ENCODE measurements at regions not wholly inside any gene's neighbourhood (a gene's known extent, or its start where the extent isn't known, plus 50 kb on each side); places are given as distances from the start of the nearest gene placed in this dataset.
"Not testable (repeated sequence)": the region's sequence is repeated elsewhere in the genome, so short reads cannot be mapped to it uniquely, and the experiment has no call there.

GRCh38 chr7:70846208-70846607 lies 285.7 kb upstream of the GALNT17 start:
- no peak for DNase-seq

DNA sequence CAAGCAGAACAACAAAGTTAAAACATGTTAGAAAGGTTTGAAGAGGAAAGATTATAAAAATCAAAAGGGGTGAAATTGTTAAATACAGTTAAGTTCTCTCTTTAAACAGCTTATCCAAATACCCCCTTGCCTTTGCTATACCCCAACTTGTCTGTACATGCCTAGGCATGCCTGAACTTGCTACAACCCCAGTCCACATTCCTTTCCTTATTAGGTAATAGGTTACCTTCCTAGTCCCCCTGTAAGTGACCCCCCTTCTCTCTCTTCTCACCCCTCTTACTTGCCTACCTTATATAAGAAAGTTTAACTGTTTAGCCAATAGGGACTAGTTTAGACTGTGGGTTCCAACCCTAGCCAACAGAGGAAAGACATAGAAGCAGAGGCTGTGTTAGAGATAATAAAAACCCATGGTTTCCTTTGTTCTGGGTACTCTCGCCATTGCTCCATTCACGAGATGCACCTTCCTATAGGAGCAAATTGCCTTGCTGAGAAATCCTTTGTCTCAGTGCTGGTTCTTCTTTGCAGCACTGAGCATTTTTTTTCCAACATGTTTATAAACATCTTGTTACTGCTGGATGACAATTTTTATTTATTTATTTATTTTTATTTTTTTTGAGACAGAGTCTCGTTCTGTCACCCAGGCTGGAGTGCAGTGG lies 282.2 kb upstream of the GALNT17 start:
- DNase-seq: no peak

DNA sequence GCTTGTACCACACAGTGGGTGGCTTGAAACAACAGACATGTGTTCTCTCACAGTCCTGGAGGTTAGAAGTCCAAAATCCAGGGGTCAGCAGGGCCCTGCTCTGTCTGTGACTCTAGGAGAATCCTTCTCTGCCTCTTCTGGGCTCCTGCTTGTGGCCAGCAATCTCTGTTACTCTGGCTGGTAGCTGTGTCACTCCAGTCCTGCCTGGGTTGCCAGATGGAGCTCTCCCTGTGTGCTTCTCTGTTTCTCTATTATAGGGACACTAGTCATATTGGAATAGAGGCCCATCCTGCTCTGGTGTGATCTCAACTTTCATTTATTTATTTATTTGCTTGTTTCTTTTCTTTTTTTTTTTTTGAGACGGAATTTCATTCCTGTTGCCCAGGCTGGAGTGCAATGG lies 276.6 kb upstream of the GALNT17 start:
- DNase-seq: no peak

DNA sequence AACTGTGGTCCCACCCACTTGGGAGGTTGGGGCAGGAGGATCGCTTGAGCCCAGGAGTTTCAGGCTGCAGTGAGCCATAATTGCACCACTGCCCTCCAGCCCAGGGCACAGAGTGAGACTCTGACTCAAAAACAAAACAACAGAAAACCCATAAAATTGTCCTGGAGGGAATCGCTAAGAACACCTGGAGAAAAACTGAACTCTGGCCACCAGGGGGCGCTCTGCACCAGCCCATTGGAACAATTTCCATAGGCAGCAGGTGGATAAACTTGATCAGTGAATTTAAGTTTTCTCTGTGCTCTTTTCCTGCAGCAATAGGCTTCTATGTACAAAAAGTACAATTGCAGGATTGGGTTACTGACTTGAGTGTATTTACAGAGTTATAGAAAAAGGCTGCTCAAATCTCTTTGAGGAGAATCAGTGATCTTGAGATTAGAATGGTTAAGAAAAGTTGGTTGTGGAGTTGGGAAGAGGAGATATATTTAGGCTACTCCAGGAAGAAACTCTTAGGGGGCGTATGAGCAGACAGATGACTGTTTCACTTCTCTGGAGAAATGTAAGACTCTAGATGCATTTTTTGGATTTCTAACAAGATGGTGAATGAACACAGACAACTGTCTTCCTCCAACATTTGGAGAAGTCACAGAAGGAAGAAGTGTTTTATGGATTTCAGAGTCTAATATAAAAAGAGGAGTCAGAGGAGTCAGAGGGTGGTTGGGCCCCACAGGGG lies 274.9 kb upstream of the GALNT17 start:
- peak; percentile 50 for DNase-seq

- DNase-seq: no peak
These were observed 274.0 kb upstream of the GALNT17 start for GRCh38 chr7:70857793-70858545.

DNA sequence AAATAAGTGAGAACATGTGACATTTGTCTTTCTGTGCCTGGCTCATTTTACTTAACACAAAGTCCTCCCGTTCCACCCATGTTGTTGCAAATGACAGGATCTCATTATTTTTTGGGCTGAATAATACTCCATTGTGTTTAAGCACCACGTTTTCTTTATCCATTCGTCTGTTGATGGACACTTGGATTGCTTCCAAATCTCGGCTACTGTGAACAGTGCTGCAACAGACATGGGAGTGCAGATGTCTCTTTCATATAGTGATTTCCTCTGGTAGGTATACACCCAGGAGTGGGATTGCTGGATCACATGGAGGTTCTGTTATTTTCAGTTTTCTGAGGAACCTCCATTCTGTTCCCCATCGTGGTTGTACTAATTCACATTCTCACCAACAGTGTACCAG lies 264.4 kb upstream of the GALNT17 start:
- no peak for DNase-seq

DNA sequence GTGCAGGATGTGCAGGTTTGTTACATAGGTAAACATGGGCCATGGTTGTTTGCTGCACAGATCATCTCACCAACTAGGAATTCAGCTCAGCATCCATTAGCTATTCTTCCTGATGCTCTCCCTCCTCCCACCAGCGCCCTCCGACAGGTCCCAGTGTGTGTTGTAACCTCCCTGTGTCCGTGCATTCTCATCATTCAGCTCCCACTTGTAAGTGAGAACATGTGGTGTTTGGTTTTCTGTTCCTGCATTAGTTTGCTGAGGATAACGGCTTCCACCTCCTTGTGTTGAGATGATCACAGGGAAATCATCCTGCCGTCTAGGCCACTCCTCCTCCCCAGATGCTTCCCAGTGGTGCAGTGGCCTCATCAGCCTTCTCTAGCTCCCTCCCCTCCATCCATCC lies 261.6 kb upstream of the GALNT17 start:
- DNase-seq: no peak

- no peak for DNase-seq
These were observed 259.8 kb upstream of the GALNT17 start for GRCh38 chr7:70872188-70872587.

GRCh38 chr7:70881167-70881847 lies 250.6 kb upstream of the GALNT17 start:
- DNase-seq: no peak

DNA sequence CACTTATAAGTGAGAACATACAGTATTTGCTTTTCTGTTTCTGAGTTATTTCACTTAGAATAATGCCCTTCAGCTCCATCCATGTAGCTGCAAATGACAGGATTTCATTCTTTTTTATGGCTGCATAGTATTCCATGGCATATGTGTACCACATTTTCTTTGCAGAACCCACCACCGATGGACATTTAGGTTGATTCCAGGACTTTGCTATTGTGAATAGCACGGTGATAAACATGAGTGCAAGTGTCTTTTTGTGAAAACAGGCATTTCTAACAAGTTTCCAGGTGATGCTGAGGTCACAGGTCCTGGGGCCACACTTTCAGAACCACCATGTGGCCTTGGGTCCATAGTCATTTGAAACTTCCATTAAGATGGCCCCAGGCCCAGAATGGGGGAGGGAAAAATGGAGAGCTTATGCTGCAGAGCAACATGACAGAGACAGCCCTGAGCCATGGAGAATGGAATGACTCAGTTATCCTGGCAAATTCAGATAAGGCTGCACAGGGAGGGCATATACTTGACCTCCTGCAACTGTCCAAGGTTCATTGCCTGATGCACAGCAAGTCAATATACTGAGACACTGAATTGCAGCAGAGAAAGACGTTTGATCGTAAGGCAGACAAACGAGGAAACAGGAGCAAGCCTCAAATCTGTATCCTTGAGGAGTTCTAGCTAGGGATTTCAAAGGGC lies 248.0 kb upstream of the GALNT17 start:
- DNase-seq: no peak

GRCh38 chr7:70884440-70884764 lies 247.5 kb upstream of the GALNT17 start:
- DNase-seq: no peak

DNA sequence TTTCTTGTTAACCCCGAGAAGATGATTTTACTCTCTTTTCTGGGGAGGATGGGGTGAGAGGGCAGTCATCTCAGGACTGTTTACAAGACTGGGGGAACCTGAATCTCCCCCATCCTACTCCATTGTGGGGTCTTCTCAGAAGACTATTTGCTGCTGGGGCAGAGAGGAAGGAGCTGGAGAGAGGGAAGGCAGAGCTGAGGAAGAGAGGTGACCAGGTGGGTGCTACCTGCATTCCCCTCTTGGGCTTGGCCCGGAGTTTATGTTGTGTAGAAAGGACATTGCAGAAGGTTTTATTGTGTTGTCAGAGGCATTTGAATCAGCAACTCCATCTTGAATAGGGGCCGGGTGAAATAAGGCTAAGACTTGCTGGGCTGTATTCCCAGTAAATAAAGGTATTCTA lies 247.1 kb upstream of the GALNT17 start:
- DNase-seq: no peak

GRCh38 chr7:70886547-70886946 lies 245.4 kb upstream of the GALNT17 start:
- DNase-seq: no peak

DNA sequence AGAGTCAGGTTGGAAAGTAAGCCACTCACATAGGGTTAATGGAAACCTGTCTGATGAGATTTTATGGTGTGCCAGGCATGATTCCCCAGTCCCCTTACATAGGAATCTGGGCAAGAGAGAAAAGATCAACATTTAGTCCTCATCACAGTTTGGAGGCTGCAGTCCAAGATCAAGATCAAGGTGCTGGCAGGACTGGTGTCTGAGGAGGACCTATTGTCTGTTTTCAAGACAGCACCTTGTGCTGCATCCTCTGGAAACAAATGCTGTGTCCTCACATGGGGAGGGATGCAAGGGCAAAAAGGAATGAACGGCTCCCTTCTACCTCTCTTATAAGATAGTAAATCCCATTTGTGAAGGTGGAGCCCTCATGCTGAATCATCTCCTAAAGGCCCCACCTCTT lies 244.8 kb upstream of the GALNT17 start:
- DNase-seq: no peak

DNA sequence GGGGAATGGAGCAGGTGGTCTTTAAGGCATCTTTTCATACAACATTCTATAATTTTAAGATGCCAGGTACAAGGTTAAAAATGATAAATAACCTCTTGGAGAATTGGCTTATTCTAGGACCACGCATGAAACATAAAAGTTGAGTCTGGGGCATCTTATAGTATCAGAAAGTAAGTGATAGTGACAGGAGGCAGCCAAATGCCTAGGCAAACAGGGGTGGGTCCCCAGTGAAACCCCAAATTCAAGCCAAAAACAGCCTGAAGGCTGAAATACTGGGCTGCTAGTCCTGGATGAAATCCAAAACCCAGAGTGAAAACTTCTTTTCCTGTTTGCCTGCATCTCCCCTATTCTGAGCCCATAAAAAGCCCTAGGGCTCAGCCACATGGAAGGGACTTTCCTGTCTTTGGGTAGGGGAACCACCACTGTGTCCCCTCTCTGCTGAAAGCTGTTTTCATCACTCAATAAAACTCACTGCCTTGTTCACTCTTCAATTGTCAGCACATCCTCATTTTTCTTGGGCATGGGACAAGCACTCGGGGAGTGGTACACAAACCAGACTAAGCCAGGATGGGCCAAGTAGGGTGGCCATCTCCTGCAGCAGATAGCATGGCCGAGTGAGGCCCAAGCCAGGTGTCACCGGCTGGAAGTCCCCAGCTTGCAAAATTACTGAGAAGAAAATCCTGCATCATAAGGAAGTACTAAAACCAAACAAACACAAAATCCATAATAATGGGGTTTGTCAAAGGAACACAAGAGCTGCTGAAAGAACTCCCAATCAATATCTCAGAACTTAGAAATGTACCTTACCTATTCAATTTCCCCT lies 241.6 kb upstream of the GALNT17 start:
- DNase-seq: no peak

DNA sequence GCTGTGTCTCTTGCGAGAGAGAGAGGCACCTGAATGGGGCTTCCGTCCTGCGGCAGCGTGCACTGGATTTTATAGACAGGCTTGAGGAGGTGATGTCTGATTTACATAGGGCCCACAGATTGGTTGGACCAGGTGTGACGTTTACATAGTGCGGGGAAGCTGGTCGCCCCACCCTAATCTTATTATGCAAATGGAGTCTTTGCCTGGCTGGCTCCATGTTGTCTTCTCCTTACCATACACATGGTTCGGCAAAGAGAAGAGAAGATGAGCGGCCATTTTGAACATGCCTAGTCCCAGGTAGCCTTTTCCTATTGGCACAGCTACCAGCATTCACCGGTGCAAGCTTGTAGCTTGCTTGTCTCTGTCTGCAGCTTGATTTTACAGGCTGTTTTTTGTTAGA lies 238.5 kb upstream of the GALNT17 start:
- DNase-seq: no peak

DNA sequence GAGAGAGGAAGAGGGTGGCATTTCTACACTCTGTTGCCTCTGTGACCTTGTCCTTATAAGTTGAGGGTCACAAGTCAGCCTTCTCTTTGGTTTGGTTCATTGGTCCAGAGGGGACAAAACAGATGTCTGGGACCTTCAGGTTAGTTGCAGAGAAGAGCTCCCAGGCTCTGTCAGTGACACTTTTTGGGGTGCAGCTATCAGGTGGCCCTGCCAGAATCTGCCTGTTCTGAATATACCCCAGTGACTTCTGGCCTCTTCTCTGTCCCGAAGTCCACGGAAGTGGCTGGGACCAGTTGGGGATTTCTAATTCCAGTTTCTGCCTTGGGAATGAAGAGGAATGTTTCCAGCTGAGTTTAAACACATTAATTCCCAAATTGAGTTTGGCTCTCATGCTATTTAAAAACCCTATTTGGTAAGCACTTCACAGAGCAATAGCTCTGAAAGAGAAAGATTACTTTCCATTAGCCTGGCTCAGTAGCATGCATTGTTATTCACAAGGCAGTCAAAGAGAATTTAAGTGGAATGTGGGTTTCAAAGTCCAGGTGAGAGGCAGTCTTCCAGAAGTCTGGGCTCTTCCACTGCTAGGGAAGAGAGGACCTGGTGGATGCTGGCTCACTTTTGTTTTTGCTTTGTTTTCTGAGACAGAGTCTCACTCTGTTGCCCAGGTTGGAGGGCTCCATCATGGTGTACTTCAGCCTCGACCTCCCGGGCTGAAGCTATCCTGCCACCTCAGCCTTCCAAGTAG lies 237.8 kb upstream of the GALNT17 start:
- no peak for DNase-seq

GRCh38 chr7:70894799-70895198 lies 237.1 kb upstream of the GALNT17 start:
- DNase-seq: no peak

- DNase-seq: not testable (repeated sequence)
These were observed 236.4 kb upstream of the GALNT17 start for GRCh38 chr7:70895337-70896200.
